CD14-positive monocyte (primary cell): ENCODE measurements at regions not wholly inside any gene's neighbourhood (a gene's known extent, or its start where the extent isn't known, plus 50 kb on each side); places are given as distances from the start of the nearest gene placed in this dataset.

Experiments
- DNase-seq, 3 donors: peaks; one replicate each; pipeline ENCODE4 v3.0.0-alpha.2; 2011 to 2022
- H2AFZ ChIP-seq: 2 replicates; pipeline ENCODE4 v1.6.0; 2012; ENCODE audit warnings: mild to moderate bottlenecking, low read depth, low read length, inconsistent platforms; ENCODE audit not compliant: insufficient read depth, poor library complexity, severe bottlenecking
- H3K27ac ChIP-seq, 2 donors: 1 replicate in 1 of 2; 2 replicates in 1 of 2; pipeline ENCODE4 v1.5.1; 2012 to 2013; ENCODE audit warnings: low read length in 2 of 2, control low read depth in 1 of 2, inconsistent platforms in 1 of 2, low read depth in 1 of 2, mild to moderate bottlenecking in 1 of 2
- H3K27me3 ChIP-seq, 2 donors: one replicate each; pipeline versions ENCODE4 v1.6.0 to v1.6.1; 2011 to 2013; ENCODE audit warnings: low read length in 2 of 2; ENCODE audit not compliant: control insufficient read depth in 2 of 2, insufficient read depth in 2 of 2
- H3K36me3 ChIP-seq, 2 donors: replicated peaks in 1 of 2; 1 replicate in 1 of 2; 2 replicates in 1 of 2; pipeline versions ENCODE4 v1.5.1 to v1.6.1; 2012 to 2013; ENCODE audit warnings: low read length in 2 of 2, control low read depth in 1 of 2, inconsistent platforms in 1 of 2, mild to moderate bottlenecking in 1 of 2; ENCODE audit not compliant: insufficient read depth in 2 of 2, control insufficient read depth in 1 of 2
- H3K4me1 ChIP-seq, 2 donors: 1 replicate in 1 of 2; 2 replicates in 1 of 2; pipeline versions ENCODE4 v1.5.1 to v1.6.1; 2012 to 2013; ENCODE audit warnings: low read length in 2 of 2, control low read depth in 1 of 2, inconsistent platforms in 1 of 2, mild to moderate bottlenecking in 1 of 2, moderate library complexity in 1 of 2; ENCODE audit not compliant: insufficient read depth in 2 of 2, control insufficient read depth in 1 of 2
- H3K4me2 ChIP-seq: replicated peaks from 2 replicates; pipeline ENCODE3; 2012; ENCODE audit warnings: low read length, moderate library complexity, mild to moderate bottlenecking; ENCODE audit not compliant: poor library complexity, severe bottlenecking; ENCODE audit errors: extremely low read depth
- H3K4me3 ChIP-seq, 3 experiments: fragments of 200-600 bp in 1 of 3; sonication (generic) in 1 of 3; replicated peaks in 1 of 3; 1 replicate in 2 of 3; 2 replicates in 1 of 3; pipeline ENCODE4 v1.5.1; 2011 to 2013; ENCODE audit warnings: low read length in 3 of 3, mild to moderate bottlenecking in 3 of 3, control low read depth in 2 of 3, low read depth in 2 of 3, inconsistent platforms in 1 of 3, moderate library complexity in 1 of 3
- H3K79me2 ChIP-seq: 2 replicates; pipeline ENCODE4 v1.6.0; 2012; ENCODE audit warnings: mild to moderate bottlenecking, control low read depth, inconsistent platforms, low read length, moderate library complexity; ENCODE audit not compliant: insufficient read depth
- H3K9ac ChIP-seq: 2 replicates; pipeline ENCODE4 v1.6.0; 2017; ENCODE audit warnings: low read length, mild to moderate bottlenecking; ENCODE audit not compliant: insufficient read depth, poor library complexity, severe bottlenecking
- H3K9me3 ChIP-seq, 2 donors: replicated peaks in 1 of 2; 1 replicate in 1 of 2; 2 replicates in 1 of 2; pipeline versions ENCODE4 v1.5.1 to v1.6.1; 2012 to 2013; ENCODE audit warnings: low read length in 2 of 2, control low read depth in 1 of 2; ENCODE audit not compliant: control insufficient read depth in 1 of 2, insufficient read depth in 1 of 2
- H4K20me1 ChIP-seq: 2 replicates; pipeline ENCODE4 v1.6.0; 2012; ENCODE audit warnings: mild to moderate bottlenecking, low read length, control low read depth, moderate library complexity; ENCODE audit not compliant: insufficient read depth
- H3K27ac Mint-ChIP-seq, 7 donors: one replicate each; pipeline ENCODE4 v1.8.0; 2020; ENCODE audit warnings: mild to moderate bottlenecking in 7 of 7, mixed read lengths in 7 of 7, moderate library complexity in 6 of 7, inconsistent platforms in 2 of 7
- H3K27me3 Mint-ChIP-seq, 3 donors: one replicate each; pipeline ENCODE4 v1.8.0; 2021 to 2022; ENCODE audit warnings: low read depth in 3 of 3, mild to moderate bottlenecking in 3 of 3, mixed read lengths in 3 of 3, moderate library complexity in 3 of 3, inconsistent platforms in 1 of 3
- H3K36me3 Mint-ChIP-seq, 2 donors: one replicate each; pipeline ENCODE4 v1.8.0; 2020; ENCODE audit warnings: mixed read lengths in 2 of 2, inconsistent platforms in 1 of 2, mild to moderate bottlenecking in 1 of 2
- H3K4me1 Mint-ChIP-seq: one replicate; pipeline ENCODE4 v1.8.0; 2020; ENCODE audit warnings: mild to moderate bottlenecking, mixed read lengths
- H3K4me3 Mint-ChIP-seq, 2 donors: one replicate each; pipeline ENCODE4 v1.8.0; 2020; ENCODE audit warnings: mild to moderate bottlenecking in 2 of 2, mixed read lengths in 2 of 2, moderate library complexity in 1 of 2
- H3K9me3 Mint-ChIP-seq, 7 donors: one replicate each; pipeline ENCODE4 v1.8.0; 2020 to 2022; ENCODE audit warnings: mixed read lengths in 7 of 7, mild to moderate bottlenecking in 6 of 7, moderate library complexity in 6 of 7, inconsistent platforms in 2 of 7
- WGBS: methylation state at CpG from one replicate; pipeline ENCODE4 v1.1.5; 2013; ENCODE audit warnings: missing lambda C conversion rate; ENCODE audit not compliant: insufficient coverage; 5-methylcytosine and 5-hydroxymethylcytosine counted together
- intact Hi-C, 2 donors: fragments of 100-400 bp; cut with micrococcal nuclease; formaldehyde crosslinking; loops; one replicate each; pipeline versions ENCODE4 v1.15.0 to v1.15.1; 2023
- TF ChIP-seq, protein P1 (sequence below): fragments of 200-600 bp; IDR thresholded peaks from one replicate; pipeline ENCODE4 v1.8.0; 2022; ENCODE audit warnings: antibody characterized with exemption, mild to moderate bottlenecking

DNA sequence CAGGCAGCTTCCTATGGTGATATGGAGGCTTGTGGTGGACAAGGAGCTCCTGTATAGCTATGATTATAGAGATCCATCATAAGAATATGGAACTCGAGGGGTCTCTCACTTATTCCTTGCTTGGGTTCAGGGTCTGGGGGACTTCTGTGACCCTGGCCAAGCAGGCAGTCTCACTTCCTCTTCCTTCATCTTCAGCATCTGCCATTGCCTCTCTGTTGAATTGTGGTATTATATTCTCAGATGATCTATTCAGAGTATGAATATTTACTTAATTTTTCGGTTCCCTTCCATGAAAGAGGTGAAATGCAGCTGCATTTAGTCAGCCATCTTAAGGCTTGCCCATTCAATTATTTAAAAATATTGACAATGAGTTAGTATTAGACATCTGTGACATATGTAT lies 292.9 kb downstream of the SPIN4 start:
- H3K9me3 Mint-ChIP-seq: peaks cover 0 to 16% (median 5%) of the 10 kb centered on the region in 7 donors
- no peaks in the 10 kb centered on the region for H3K36me3 Mint-ChIP-seq
- TF ChIP-seq, protein P1, sequence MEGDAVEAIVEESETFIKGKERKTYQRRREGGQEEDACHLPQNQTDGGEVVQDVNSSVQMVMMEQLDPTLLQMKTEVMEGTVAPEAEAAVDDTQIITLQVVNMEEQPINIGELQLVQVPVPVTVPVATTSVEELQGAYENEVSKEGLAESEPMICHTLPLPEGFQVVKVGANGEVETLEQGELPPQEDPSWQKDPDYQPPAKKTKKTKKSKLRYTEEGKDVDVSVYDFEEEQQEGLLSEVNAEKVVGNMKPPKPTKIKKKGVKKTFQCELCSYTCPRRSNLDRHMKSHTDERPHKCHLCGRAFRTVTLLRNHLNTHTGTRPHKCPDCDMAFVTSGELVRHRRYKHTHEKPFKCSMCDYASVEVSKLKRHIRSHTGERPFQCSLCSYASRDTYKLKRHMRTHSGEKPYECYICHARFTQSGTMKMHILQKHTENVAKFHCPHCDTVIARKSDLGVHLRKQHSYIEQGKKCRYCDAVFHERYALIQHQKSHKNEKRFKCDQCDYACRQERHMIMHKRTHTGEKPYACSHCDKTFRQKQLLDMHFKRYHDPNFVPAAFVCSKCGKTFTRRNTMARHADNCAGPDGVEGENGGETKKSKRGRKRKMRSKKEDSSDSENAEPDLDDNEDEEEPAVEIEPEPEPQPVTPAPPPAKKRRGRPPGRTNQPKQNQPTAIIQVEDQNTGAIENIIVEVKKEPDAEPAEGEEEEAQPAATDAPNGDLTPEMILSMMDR: no peak
- WGBS: no CpG with 5 or more reads among the region's 2 CpGs
- Histone ChIP-seq H4K20me1 (no peaks in the 10 kb centered on the region), H3K79me2 (no peaks in the 10 kb centered on the region), H3K27me3 (no peaks in the 10 kb centered on the region), H3K27ac (no peak overlapping the region), H3K4me3 (no peak overlapping the region), H3K4me1 (no peaks in the 10 kb centered on the region), H3K36me3 (no peaks in the 10 kb centered on the region), H2AFZ (no peak overlapping the region), H3K4me2 (no peak overlapping the region), H3K9ac (no peak overlapping the region), H3K9me3 (peaks cover 11 to 18% of the 10 kb centered on the region in 2 donors)
- no peak for DNase-seq
- H3K4me3 Mint-ChIP-seq: no peak overlapping the region
- H3K27me3 Mint-ChIP-seq: peaks cover 0 to 1% (median 0%) of the 10 kb centered on the region in 3 donors
- H3K4me1 Mint-ChIP-seq: no peaks in the 10 kb centered on the region
- H3K27ac Mint-ChIP-seq: no peak overlapping the region
- intact Hi-C loops: no loop called here

DNA sequence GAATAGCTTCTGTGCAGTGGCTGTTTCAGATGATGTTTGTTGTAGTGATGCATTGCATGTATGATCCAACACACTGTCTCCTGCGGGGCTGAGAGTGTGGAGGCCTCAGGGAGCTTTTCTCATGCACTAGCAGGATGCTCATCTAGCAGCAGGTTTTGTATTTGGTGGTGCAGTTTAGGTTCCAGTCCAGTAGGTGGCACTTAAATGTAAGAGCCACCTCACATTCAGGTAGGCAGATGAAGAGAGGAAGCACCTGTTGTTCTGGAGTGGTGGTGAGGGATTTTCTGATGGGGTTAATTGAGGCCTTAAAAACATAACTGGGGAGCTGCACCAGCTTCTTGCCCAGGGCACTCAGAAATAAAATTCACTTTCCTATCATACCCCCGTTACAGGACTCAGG lies 300.9 kb downstream of the SPIN4 start:
- no peak overlapping the region for H3K9ac ChIP-seq
- intact Hi-C loops: no loop called here
- no peaks in the 10 kb centered on the region for H3K36me3 ChIP-seq
- Mint-ChIP-seq H3K36me3 (no peaks in the 10 kb centered on the region), H3K27me3 (no peaks in the 10 kb centered on the region), H3K4me3 (no peak overlapping the region), H3K9me3 (peaks cover 0 to 7% (median 2%) of the 10 kb centered on the region in 7 donors), H3K4me1 (no peaks in the 10 kb centered on the region), H3K27ac (no peak overlapping the region)
- H3K27me3 ChIP-seq: no peaks in the 10 kb centered on the region
- no peaks in the 10 kb centered on the region for H3K4me1 ChIP-seq
- H2AFZ ChIP-seq: no peak overlapping the region
- DNase-seq: no peak
- no peaks in the 10 kb centered on the region for H3K79me2 ChIP-seq
- H3K9me3 ChIP-seq: peaks cover 3 to 6% of the 10 kb centered on the region in 2 donors
- TF ChIP-seq, protein P1: no peak
- no peak overlapping the region for H3K4me2 ChIP-seq
- H3K4me3 ChIP-seq: no peak overlapping the region
- no CpG with 5 or more reads among the region's 2 CpGs for WGBS
- H3K27ac ChIP-seq: no peak overlapping the region
- no peaks in the 10 kb centered on the region for H4K20me1 ChIP-seq
